Activated T-helper 2 cell treated with anti-CD3 and anti-CD28 coated beads, Interferon-gamma antibody, Interleukin-2, Interleukin-4, amounts not matched to agents 10 μg/mL and 5 μg/mL and 100 μg/mL, durations not matched to agents 14 hours and 24 hours and 36 hours (primary cell): ENCODE measurements at regions not wholly inside any gene's neighbourhood (a gene's known extent, or its start where the extent isn't known, plus 50 kb on each side); places are given as distances from the start of the nearest gene placed in this dataset.

Experiments
- DNase-seq: peaks from one replicate; pipeline ENCODE4 v3.0.0; 2021; ENCODE audit warnings: low spot score
- H3K27ac Mint-ChIP-seq: one replicate; pipeline ENCODE4 v1.8.0; 2021; ENCODE audit warnings: mixed read lengths
- H3K27me3 Mint-ChIP-seq: one replicate; pipeline ENCODE4 v1.8.0; 2021; ENCODE audit warnings: low read depth, mixed read lengths
- H3K36me3 Mint-ChIP-seq: one replicate; pipeline ENCODE4 v1.8.0; 2021; ENCODE audit warnings: low read depth, mixed read lengths
- H3K4me1 Mint-ChIP-seq: one replicate; pipeline ENCODE4 v1.8.0; 2021; ENCODE audit warnings: low read depth, mixed read lengths
- H3K4me3 Mint-ChIP-seq: one replicate; pipeline ENCODE4 v1.8.0; 2021; ENCODE audit warnings: low read depth, mild to moderate bottlenecking, moderate library complexity, mixed read lengths
- H3K9me3 Mint-ChIP-seq: one replicate; pipeline ENCODE4 v1.8.0; 2021; ENCODE audit warnings: mixed read lengths
- intact Hi-C: fragments of 100-400 bp; cut with micrococcal nuclease; formaldehyde crosslinking; loops from one replicate; pipeline ENCODE4 v1.15.1; 2023

- H3K36me3 Mint-ChIP-seq, result no peaks in the 10 kb centered on the region
- no peaks in the 10 kb centered on the region for H3K9me3 Mint-ChIP-seq
- no peak overlapping the region for H3K27ac Mint-ChIP-seq
- no peak overlapping the region for H3K4me3 Mint-ChIP-seq
- no peak for DNase-seq
- intact Hi-C loops, result no loop called here
- H3K27me3 Mint-ChIP-seq, result peaks cover 17% of the 10 kb centered on the region
- peaks cover 9% of the 10 kb centered on the region for H3K4me1 Mint-ChIP-seq
Measured at GRCh38 chr18:3328532-3328931, 66.6 kb downstream of the MYL12B start.

GRCh38 chr18:3329471-3329870, 67.5 kb downstream of the MYL12B start:
- peaks cover 21% of the 10 kb centered on the region for H3K27me3 Mint-ChIP-seq
- H3K4me3 Mint-ChIP-seq, result no peak overlapping the region
- DNase-seq, result no peak
- H3K4me1 Mint-ChIP-seq, result peaks cover 1% of the 10 kb centered on the region
- H3K36me3 Mint-ChIP-seq, result no peaks in the 10 kb centered on the region
- H3K9me3 Mint-ChIP-seq, result no peaks in the 10 kb centered on the region
- intact Hi-C loops, result no loop called here
- H3K27ac Mint-ChIP-seq, result no peak overlapping the region

GRCh38 chr18:3329872-3330271, 67.9 kb downstream of the MYL12B start:
- H3K27me3 Mint-ChIP-seq, result peaks cover 19% of the 10 kb centered on the region
- no peaks in the 10 kb centered on the region for H3K36me3 Mint-ChIP-seq
- H3K4me3 Mint-ChIP-seq, result no peak overlapping the region
- DNase-seq, result no peak
- no peaks in the 10 kb centered on the region for H3K9me3 Mint-ChIP-seq
- intact Hi-C loops, result no loop called here
- H3K27ac Mint-ChIP-seq, result no peak overlapping the region
- H3K4me1 Mint-ChIP-seq, result no peaks in the 10 kb centered on the region

GRCh38 chr18:3330622-3331021, 68.7 kb downstream of the MYL12B start:
- Mint-ChIP-seq H3K36me3 (no peaks in the 10 kb centered on the region), H3K27me3 (peaks cover 19% of the 10 kb centered on the region), H3K4me3 (no peak overlapping the region), H3K27ac (no peak overlapping the region), H3K4me1 (no peaks in the 10 kb centered on the region), H3K9me3 (no peaks in the 10 kb centered on the region)
- intact Hi-C loops, result no loop called here
- no peak for DNase-seq

GRCh38 chr18:3332376-3332775, 70.4 kb downstream of the MYL12B start:
- H3K4me3 Mint-ChIP-seq, result no peak overlapping the region
- intact Hi-C loops, result no loop called here
- H3K27me3 Mint-ChIP-seq, result peaks cover 17% of the 10 kb centered on the region
- H3K9me3 Mint-ChIP-seq, result no peaks in the 10 kb centered on the region
- H3K4me1 Mint-ChIP-seq, result no peaks in the 10 kb centered on the region
- DNase-seq, result no peak
- no peaks in the 10 kb centered on the region for H3K36me3 Mint-ChIP-seq
- no peak overlapping the region for H3K27ac Mint-ChIP-seq

- DNase-seq, result no peak
- no peak overlapping the region for H3K4me3 Mint-ChIP-seq
- H3K27me3 Mint-ChIP-seq, result peaks cover 17% of the 10 kb centered on the region
- no peaks in the 10 kb centered on the region for H3K9me3 Mint-ChIP-seq
- intact Hi-C loops, result no loop called here
- H3K27ac Mint-ChIP-seq, result no peak overlapping the region
- no peaks in the 10 kb centered on the region for H3K36me3 Mint-ChIP-seq
- no peaks in the 10 kb centered on the region for H3K4me1 Mint-ChIP-seq
Measured at GRCh38 chr18:3333056-3333720, 71.3 kb downstream of the MYL12B start.

GRCh38 chr18:3333721-3334386, 71.9 kb downstream of the MYL12B start:
- Mint-ChIP-seq H3K9me3 (no peaks in the 10 kb centered on the region), H3K4me1 (peaks cover under 1% of the 10 kb centered on the region), H3K36me3 (no peaks in the 10 kb centered on the region), H3K4me3 (no peak overlapping the region), H3K27me3 (peaks cover 14% of the 10 kb centered on the region), H3K27ac (no peak overlapping the region)
- DNase-seq, result no peak
- intact Hi-C loops, result no loop called here

- no peak for DNase-seq
Measured at GRCh38 chr18:3340015-3340681, 78.2 kb downstream of the MYL12B start.

GRCh38 chr18:3340682-3341097, 78.8 kb downstream of the MYL12B start:
- H3K9me3 Mint-ChIP-seq, result no peaks in the 10 kb centered on the region
- peak overlapping the region; percentile 48 for H3K27ac Mint-ChIP-seq
- no peaks in the 10 kb centered on the region for H3K36me3 Mint-ChIP-seq
- no peak overlapping the region for H3K4me3 Mint-ChIP-seq
- no peaks in the 10 kb centered on the region for H3K27me3 Mint-ChIP-seq
- DNase-seq, result no peak
- intact Hi-C loops, result loop anchor here (1.0 to 5.0 kb wide), 5 partner anchors 14 to 257 kb away; no protein-coding TSS in a partner anchor
- peaks cover 19% of the 10 kb centered on the region for H3K4me1 Mint-ChIP-seq

More at GRCh38 chr18:3340015-3340681, 78.2 kb downstream of the MYL12B start:
- Mint-ChIP-seq H3K36me3 (no peaks in the 10 kb centered on the region), H3K27ac (peak overlapping the region; percentile 48), H3K4me3 (no peak overlapping the region), H3K4me1 (peaks cover 19% of the 10 kb centered on the region), H3K9me3 (no peaks in the 10 kb centered on the region), H3K27me3 (no peaks in the 10 kb centered on the region)
- intact Hi-C loops, result loop anchor here (1.0 to 5.0 kb wide), 5 partner anchors 14 to 257 kb away; no protein-coding TSS in a partner anchor

- Mint-ChIP-seq H3K4me3 (no peak overlapping the region), H3K9me3 (no peaks in the 10 kb centered on the region), H3K36me3 (no peaks in the 10 kb centered on the region), H3K27ac (no peak overlapping the region), H3K4me1 (peaks cover 19% of the 10 kb centered on the region), H3K27me3 (peaks cover 3% of the 10 kb centered on the region)
- intact Hi-C loops, result loop anchor here (5.0 kb wide), 1 partner anchor 255 kb away; no protein-coding TSS in a partner anchor
- DNase-seq, result no peak
Measured at GRCh38 chr18:3342628-3343027, 80.7 kb downstream of the MYL12B start.

GRCh38 chr18:3345452-3345851, 83.5 kb downstream of the MYL12B start:
- Mint-ChIP-seq H3K4me1 (peaks cover 11% of the 10 kb centered on the region), H3K27ac (no peak overlapping the region), H3K36me3 (no peaks in the 10 kb centered on the region), H3K4me3 (no peak overlapping the region), H3K27me3 (peaks cover 3% of the 10 kb centered on the region), H3K9me3 (no peaks in the 10 kb centered on the region)
- DNase-seq, result no peak
- intact Hi-C loops, result no loop called here

- peaks cover 7% of the 10 kb centered on the region for H3K4me1 Mint-ChIP-seq
- DNase-seq, result no peak
- H3K27ac Mint-ChIP-seq, result no peak overlapping the region
- no peak overlapping the region for H3K4me3 Mint-ChIP-seq
- no peaks in the 10 kb centered on the region for H3K9me3 Mint-ChIP-seq
- intact Hi-C loops, result no loop called here
- no peaks in the 10 kb centered on the region for H3K36me3 Mint-ChIP-seq
- peaks cover 3% of the 10 kb centered on the region for H3K27me3 Mint-ChIP-seq
Measured at GRCh38 chr18:3345885-3346284, 84.0 kb downstream of the MYL12B start.

- DNase-seq, result no peak
- no peak overlapping the region for H3K27ac Mint-ChIP-seq
- intact Hi-C loops, result no loop called here
- peaks cover 11% of the 10 kb centered on the region for H3K4me1 Mint-ChIP-seq
- H3K4me3 Mint-ChIP-seq, result no peak overlapping the region
- H3K27me3 Mint-ChIP-seq, result peaks cover 3% of the 10 kb centered on the region
- H3K9me3 Mint-ChIP-seq, result no peaks in the 10 kb centered on the region
- no peaks in the 10 kb centered on the region for H3K36me3 Mint-ChIP-seq
Measured at GRCh38 chr18:3346487-3346886, 84.6 kb downstream of the MYL12B start.
